HPDE6-E6E7 (cell line): ENCODE measurements at regions not wholly inside any gene's neighbourhood (a gene's known extent, or its start where the extent isn't known, plus 50 kb on each side); places are given as distances from the start of the nearest gene placed in this dataset.
"Not testable (repeated sequence)": the region's sequence is repeated elsewhere in the genome, so short reads cannot be mapped to it uniquely, and the experiment has no call there.

Source experiments
- DNase-seq: peaks from one replicate; pipeline ENCODE4 v3.0.0; 2011; ENCODE audit warnings: missing footprints; ENCODE audit errors: extremely low spot score

DNA sequence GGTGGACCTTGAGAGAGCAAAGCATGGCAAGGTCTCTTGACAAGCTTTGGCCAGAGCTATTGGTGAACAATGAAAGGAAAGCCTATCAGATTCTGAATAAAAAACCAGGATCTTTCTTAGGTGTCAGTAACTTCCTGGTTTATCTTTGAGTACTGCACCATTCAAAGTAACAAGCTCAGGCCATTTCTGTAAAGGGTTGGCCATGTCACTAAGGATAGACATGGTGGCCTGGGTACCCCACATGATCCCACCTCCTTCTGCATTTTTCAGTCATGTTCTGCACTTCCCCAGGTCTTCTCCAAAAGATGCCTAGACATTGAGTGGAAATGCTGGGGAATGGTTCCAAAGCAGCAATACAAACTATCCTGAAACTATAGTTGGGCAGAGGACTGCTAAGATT lies 242.0 kb downstream of the ARHGAP12 start:
- no peak for DNase-seq

DNA sequence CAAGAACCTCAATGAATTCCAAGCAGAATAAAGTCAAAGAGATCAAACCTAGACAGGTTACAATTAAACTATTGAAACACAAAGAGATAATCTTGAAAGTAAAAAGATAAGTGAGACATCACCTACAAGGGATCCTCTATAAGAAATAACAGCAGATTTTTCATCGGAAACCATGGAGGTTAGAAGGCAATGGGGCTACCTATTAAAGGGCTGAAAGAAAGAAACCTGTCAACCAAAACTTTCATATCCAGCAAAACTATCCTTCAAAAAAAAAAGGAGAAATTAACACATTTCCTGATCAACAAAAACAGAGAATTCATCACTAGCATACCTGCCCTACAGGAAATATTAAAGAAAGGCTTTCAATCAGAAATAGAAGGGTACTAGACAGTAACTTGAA lies 244.9 kb downstream of the ARHGAP12 start:
- no peak for DNase-seq

DNA sequence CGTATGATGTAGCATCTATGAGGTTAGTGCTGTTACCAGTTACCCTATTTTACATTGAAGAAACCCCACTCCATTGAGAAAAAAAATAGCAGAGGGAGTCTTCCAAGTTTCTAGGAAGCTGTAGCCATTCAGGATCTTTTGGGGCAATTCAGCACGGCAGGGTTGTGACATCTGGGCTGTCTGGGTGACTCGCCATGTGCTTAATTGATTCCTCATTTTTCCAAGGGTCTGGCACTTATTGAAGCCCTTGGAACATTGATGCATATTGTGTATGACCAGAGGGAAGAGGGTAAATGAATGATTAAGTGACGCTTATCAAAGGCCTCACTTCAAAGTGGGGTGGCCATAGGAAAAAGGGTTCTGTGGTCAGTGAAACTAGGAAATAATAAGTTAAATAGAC lies 248.7 kb downstream of the ARHGAP12 start:
- DNase-seq: no peak

DNA sequence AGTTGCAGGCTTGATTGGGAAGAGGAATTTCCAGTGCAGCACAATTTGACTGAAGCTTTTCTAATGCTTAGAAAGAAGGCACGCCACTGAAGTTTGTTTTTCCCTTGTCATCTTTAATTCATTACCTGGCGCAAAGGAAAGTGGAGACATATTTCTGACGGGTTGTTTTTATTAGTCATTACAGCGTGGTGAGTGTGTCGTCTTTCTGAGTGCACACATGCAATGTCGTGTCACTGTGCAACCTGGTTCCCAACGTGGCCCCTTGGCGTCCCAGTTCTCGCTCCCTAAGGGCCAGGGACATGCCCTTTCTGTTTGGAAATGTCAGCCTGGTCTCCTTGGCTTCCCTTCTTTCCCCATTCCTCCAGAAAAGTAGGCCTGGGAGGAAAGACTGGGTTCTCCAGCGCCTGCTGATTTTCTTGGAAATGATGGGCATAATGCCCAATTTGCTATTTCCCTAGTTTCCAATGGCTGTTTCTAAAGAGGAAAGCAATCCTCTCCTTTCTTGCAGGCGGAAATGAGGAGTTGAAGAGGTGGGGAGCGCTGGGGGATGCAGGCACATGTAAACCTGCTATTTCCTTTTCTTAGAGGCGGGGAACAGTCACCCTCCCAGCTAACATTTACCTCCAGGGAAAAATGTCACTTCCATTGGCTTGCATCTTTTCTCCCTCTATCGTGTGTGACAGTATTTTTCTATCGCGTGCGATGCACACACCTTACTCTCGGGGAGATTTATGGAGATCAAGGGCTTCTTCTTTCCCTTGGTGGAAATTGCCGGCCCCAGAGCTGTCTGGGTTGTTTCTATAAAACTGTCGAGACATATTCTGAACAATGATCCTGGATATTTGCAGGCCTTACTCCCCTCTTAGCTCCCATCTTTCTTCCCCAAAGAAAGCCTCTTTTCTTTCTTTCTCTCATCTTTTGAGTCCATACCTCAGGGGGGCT lies 249.8 kb downstream of the ARHGAP12 start:
- no peak for DNase-seq

DNA sequence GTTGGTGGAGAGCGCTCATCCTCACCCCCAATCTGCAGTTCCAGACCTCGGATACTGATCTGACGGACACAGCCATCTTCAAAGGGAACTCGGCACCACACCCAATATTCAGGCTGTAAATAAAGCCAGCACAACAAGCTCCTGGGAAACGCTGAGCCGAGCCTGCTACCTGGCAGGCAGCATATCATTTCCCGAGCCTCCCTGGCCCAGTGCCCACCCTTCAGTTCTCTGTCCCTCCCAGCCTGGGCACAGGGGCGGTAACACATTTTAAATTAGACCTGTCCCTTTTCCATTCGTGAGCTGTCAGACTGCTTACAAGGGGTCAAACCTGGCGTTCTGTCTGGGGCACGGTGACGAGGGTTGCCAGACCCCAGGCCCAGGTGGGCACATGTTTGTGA lies 250.5 kb downstream of the ARHGAP12 start:
- DNase-seq: no peak

DNA sequence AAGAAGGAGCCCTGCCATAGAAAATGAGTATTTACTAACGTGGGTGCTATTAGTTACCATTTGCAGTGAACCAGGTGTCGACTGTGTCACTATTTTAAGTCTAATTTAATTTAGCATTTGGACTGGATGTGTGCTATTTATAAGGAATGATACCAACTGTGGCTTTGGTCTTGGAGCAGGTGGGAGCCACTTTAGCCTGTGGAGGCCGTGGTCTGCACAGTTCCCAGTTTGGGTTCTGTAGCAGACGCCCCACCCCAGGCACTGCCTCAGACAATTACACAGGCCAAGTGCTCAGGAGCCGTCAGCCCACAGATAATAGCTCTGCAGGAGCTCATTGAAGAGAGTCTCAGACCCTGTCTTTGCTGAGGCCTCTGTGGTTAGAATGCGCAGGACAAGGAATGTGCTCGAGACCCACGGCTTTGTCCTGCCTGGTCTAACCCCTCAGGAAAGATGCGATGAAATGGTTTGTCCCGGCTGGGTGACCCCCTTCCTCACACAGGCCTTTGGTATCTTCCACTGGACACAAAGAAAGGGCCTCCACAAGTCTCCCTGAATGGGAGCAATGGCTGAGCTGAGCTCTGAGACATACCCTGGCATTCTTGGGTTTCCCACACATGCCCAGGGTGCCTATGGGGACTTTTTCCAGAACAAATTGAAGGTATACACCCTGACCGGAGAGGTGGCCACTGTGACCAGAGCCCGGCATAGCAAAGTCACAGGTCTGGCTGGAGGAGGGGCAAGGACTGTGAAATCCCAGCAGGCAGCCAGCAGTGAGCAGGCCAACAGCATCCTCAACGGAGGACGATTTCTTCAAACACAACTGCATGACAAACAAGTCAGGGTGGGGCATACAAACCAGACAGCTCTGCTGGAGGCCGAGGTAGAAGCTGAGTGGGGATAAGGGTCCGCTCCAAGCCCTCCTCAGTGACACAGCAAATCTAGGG lies 251.2 kb downstream of the ARHGAP12 start:
- no peak for DNase-seq

DNA sequence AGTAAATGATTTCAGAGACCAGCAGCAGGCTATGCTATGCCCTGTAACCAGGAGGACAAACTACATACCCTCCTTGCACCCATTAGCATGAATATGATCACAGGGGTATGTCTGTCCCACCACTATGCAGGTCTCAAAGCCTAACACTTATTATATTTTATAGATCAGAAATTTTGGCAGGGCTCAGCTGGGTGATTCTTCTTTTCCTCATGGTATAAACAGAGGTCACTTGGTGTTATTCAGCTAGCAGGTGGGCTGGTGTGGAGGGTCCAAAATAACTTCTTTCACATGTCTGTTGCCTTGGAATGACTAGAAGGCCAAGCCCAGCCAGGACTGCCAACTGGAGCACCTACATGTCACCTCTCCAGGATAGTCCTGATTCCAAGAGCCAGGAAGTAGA lies 252.9 kb downstream of the ARHGAP12 start:
- DNase-seq: no peak

DNA sequence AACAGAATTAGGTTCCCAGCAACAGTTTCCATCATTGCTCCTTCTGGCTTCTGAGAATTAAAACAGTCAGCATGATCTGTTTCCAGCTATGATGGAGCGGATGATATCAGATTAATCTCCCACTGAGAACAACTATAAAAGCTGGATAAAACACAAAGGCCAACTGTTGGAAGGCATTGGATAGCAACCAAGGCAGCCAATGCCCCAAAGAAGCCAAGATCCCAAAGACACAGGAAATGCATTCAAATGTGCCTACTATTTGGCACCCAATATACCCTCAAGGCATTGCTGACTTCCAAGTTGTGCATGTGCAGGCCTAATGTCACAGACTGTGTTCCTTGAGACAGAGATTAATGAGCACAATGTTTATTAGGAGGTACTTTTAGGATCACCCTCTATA lies 259.3 kb downstream of the ARHGAP12 start:
- no peak for DNase-seq

DNA sequence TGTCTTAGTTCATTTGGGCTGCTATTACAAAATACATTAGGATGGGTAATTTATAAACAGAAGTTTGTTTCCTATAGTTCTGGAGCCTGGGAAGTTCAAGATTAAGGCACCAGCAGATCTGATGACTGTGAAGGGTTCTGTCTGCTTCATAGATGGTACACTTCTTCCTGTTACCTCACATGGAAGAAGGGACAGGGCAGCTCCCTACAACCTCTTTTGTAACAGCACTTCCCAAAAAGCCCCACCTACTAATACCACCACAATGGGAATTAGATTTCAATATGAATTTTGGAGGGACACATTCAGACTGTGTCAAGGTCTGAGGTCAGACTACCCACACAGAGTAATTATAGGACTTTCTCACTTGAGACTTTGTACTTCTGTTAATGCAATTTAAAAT lies 260.3 kb downstream of the ARHGAP12 start:
- DNase-seq: no peak

DNA sequence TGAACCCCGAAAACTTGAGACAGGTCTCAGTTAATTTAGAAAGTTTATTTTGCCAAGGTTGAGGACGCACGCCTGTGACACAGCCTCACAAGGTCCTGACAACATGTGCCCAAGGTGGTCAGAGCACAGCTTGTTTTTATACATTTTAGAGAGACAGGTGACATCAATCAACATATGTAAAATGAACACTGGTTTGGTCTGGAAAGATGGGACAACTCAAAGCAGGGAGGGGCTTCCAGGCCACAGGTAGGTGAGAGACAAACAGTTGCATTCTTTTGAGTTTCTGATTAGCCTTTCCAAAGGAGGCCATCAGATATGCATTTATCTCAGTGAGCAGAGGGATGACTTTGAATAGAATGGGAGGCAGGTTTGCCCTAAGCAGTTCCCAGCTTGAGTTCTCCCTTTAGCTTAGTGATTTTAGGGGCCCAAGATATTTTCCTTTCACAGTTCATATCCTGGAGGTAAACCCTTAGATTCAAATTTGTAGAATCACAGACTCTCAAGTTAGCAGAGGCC lies 262.8 kb downstream of the ARHGAP12 start:
- not testable (repeated sequence) for DNase-seq

DNA sequence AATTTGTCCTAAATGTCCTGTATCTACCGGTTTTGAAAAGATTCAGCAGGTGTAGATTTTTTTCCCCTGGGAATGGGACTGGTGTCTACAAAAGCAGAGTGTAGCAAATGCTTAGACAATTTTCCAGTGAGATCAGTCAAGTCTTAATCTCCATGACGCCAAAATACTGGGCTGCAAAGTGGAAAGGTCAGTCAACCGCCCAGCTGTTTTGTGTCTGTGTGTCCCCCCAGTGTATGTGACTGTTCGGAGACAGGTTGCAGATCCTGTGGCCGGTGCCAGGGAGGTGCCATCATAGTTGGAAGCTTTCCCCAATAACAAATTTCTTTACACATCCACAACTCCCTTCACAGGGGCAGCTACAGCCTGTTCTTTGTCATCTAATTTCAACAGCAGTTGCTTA lies 263.8 kb downstream of the ARHGAP12 start:
- DNase-seq: no peak

DNA sequence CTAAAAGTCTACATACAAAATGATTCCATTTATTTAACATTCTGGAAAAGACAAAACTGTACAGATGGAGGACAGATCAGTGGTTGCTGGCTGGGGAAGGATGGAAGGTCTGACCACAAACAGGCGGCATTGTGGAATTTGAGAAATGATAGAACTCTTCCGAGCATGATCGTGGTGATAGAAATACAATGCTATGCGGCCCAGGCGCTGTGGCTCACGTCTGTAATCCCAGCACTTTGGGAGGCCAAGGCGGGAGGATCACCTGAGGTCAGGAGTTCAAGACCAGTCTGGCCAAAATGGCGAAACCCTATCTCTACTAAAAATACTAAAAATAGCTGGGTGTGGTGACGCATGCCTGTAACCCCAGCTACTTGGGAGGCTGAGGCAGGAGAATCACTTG lies 264.6 kb downstream of the ARHGAP12 start:
- not testable (repeated sequence) for DNase-seq

DNA sequence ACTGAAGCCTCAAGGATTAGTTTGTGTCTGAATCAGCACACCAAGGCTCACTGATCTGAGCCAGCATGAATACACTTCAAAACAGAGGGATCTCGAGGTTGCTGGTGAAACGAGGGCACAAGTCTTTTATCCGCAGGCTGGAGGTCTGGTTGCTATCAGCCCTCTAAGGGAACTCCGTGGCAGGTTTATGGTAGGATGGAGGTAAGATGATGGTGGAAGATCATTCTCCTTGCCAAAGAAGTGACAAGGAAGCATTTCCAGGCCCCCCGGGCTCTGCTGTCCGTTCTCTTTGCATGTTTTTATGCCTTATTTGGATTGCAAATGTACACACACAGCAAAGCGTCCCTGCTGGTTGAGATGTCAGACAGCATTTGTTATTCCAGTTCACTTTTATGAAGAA lies 268.3 kb downstream of the ARHGAP12 start:
- no peak for DNase-seq

DNA sequence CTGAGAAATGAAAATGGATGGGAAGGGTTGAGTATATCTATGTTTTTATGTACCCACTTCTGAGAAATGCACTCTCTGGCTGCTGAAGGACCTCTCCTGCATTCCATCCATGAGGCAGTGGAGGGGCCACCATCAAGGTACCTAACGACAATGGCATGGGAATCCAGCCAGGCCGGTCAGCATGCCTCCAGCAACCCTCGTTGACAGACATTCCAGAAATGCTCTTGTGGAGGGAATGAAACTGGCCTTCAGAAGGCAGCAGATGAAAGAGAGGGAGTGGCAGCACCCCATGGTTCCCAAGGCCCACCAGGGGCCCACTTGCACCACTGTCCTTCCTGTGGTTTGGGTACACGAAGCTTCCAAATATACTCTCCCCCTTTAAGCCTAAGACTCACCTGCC lies 269.0 kb downstream of the ARHGAP12 start:
- DNase-seq: no peak

DNA sequence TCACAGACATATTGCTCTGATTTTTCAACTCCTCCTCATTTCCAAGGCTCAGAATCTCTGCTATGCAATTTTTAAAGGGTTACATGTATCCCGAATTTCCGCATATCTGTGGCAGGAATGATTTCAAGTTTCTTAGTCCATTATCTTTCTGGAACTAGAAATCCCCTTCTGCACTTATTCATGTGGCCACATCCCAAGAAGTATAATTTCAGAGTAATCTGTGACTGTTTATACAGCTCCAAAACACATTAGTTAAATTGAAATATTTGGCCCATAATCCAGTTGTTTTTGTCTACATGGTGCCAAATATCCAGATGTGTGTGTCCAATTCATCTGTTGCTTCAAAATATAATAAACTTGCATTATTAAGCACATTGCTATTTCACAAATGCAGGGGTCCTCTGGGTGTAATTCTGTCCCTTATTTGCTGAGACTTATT lies 271.2 kb downstream of the ARHGAP12 start:
- no peak for DNase-seq

DNA sequence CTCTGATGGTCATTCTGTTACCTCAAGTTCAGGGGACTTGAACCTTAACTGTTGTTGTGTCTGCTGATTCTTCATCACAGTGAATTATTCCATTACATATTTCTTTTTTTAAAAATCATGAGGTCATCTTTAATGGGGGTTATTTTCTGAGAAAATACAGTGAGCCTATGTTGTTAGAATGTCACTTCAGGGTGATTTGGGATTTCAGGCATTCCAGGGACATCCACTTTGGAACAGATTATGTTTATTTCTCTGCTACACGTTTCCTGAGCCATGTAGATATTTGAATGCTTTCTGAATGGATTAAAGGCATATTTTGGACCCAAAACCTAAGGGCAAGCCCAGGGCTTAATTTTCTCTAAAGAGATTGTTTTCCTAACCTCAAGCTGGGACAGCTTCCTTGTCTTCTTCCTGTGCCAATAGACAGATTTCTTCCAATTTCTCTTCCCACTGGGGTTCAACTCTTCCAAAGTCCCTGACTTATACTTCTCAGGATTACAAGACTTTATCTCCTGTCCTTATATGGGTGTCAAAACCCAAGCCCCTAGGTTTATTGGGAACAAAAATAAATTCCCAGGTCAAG lies 271.7 kb downstream of the ARHGAP12 start:
- DNase-seq: no peak

DNA sequence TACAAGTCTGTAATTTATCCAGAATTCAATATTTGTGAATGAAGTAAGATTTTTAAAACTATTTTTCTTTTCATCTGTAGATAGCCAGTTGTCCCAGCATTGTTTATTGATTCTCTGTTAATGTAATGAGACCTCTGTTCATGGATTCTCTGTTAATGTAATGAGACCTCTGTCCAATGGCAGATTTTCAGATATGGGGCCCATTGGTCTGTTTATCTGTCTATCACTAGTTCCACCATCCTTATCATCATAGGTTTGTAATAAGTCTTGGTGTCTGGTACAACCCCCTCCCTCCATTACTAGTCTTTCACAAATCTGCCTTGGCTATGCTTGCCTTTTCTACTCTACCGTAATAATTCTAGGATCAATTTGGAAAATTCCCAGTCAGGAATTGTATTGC lies 276.6 kb downstream of the ARHGAP12 start:
- no peak for DNase-seq

DNA sequence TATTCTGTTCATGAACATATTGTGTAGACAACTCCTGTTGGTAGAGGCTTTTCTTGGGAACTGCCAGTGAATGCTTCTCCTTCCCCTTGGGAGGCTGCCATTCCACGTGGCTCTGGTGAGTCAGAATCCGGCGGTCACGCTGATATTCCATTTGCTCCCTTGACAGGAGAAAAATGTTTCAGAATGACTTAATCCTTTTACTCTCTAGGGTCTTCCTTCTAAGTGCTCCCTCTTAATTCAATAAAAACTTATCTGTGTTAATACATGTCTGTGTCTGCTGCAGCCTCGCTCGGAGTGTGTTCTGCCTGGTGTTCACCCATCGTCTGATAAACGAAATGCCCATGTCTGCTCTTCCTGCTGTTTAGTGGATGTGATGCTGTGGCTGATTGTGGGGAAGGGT lies 278.6 kb downstream of the ARHGAP12 start:
- DNase-seq: no peak

DNA sequence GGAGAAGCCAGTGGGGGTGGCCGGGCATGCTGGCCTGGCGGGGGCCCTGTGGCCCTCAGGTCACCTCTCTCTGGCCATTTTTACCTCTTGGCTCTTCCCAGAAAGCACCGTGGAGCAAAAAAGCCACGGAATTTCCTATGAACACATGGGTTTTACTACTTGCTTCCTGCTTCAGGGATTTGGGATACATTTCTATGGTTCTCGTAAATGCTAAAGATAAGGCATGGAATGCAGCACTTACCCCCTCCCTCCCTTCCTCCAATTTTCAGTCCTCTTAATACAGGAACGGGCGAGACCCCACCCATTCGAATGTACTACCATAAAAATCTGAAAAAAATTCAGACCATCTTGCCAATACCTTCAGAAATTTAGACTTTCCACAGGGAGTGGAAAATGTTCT lies 279.7 kb downstream of the ARHGAP12 start:
- DNase-seq: no peak

DNA sequence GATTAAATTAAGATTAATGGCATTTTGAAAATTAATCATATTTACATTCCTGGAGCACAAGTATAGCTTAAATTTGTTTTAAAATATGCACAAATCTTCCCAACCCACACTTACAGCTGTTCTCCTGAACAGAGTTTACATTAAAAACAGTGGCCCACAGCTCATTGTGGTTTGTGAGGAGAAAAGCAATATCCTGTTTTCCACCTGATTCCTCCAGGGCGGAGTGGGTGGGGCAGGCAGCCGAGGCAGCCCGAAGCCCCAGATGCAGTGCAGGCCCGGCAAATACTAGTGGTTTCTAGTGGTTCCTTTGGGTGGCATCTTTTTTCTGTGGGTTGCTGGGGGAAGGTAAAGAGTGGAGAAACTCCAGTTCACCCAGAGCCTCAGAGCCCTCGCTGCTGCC lies 280.8 kb downstream of the ARHGAP12 start:
- DNase-seq: no peak

DNA sequence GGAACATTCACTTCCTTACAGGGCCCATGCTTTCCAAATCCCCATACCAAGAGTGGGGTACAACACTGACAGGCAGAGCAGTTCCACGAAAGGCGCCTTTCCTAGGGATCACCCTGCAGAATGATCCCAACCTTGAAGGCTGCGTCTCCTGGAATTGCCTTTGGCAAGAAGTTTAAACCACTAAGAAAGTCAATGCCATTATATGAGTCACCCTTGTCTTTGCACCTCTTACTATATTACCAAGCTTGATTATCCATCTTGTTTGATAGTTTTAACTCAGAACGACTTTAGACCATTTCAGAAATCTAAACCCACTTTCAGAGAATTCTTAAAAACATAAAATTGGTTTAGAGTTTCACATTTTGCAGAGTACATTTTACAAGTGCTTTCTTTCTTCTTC lies 282.1 kb downstream of the ARHGAP12 start:
- DNase-seq: no peak

DNA sequence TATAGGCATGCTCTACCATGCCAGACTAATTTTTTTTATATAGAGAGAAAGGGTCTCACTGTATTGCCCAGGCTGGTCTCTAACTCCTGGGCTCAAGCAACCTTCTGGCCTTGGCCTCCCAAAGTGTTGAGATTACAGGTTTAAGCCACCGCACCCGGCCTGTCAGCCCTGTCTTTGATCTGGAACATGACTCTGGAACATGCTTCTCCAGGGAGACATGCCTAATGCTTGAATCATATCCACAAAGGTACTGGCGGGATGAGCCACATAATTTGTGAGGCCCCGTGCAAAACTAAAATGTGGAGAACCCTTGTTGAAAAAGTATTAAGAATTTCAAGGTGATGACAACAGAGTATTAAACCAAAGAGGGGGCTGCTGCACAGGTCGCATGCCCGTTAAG lies 282.8 kb downstream of the ARHGAP12 start:
- no peak for DNase-seq
